ENCODE measurements at regions not wholly inside any gene's neighbourhood (a gene's known extent, or its start where the extent isn't known, plus 50 kb on each side); places are given as distances from the start of the nearest gene placed in this dataset.

GRCh38 chr18:65975536-65975935 is 224.7 kb downstream of the CDH7 start:
- no peak for TF ChIP-seq CTCF (IDR thresholded peaks at IDR 0.05; ENCODE audit: insufficient read depth, low read depth, low read length, missing control alignments)

GRCh38 chr18:65974758-65975157 is 223.9 kb downstream of the CDH7 start:
- no peak for TF ChIP-seq CTCF (IDR thresholded peaks at IDR 0.05; ENCODE audit: insufficient read depth, low read depth, low read length, missing control alignments)
- DNase-seq (ENCODE audit: low read depth) = no peak
- H3K4me3 ChIP-seq (ENCODE audit: low read depth, low read length) = no peak overlapping the region

More at GRCh38 chr18:65975536-65975935, 224.7 kb downstream of the CDH7 start:
- no peak for DNase-seq (ENCODE audit: low read depth)
- no peak overlapping the region for H3K4me3 ChIP-seq (ENCODE audit: low read depth, low read length)

GRCh38 chr18:65968239-65969004 is 217.6 kb downstream of the CDH7 start:
- no peak for DNase-seq (ENCODE audit: low read depth)
- TF ChIP-seq CTCF (IDR thresholded peaks at IDR 0.05; ENCODE audit: insufficient read depth, low read depth, low read length, missing control alignments) = no peak
- no peak overlapping the region for H3K4me3 ChIP-seq (ENCODE audit: low read depth, low read length)

- H3K4me3 ChIP-seq (ENCODE audit: low read depth, low read length) = no peak overlapping the region
- TF ChIP-seq CTCF (IDR thresholded peaks at IDR 0.05; ENCODE audit: insufficient read depth, low read depth, low read length, missing control alignments) = no peak
- DNase-seq (ENCODE audit: low read depth) = no peak
These were observed 204.9 kb downstream of the CDH7 start for GRCh38 chr18:65955747-65956146.

GRCh38 chr18:65954372-65954771 is 203.6 kb downstream of the CDH7 start:
- no peak overlapping the region for H3K4me3 ChIP-seq (ENCODE audit: low read depth, low read length)
- TF ChIP-seq CTCF (IDR thresholded peaks at IDR 0.05; ENCODE audit: insufficient read depth, low read depth, low read length, missing control alignments) = no peak

GRCh38 chr18:65946777-65947176 is 196.0 kb downstream of the CDH7 start:
- no peak for TF ChIP-seq CTCF (IDR thresholded peaks at IDR 0.05; ENCODE audit: insufficient read depth, low read depth, low read length, missing control alignments)
- DNase-seq (ENCODE audit: low read depth) = no peak
- H3K4me3 ChIP-seq (ENCODE audit: low read depth, low read length) = no peak overlapping the region

More at GRCh38 chr18:65954372-65954771, 203.6 kb downstream of the CDH7 start:
- no peak for DNase-seq (ENCODE audit: low read depth)

GRCh38 chr18:65943268-65943667 is 192.5 kb downstream of the CDH7 start:
- TF ChIP-seq CTCF (IDR thresholded peaks at IDR 0.05; ENCODE audit: insufficient read depth, low read depth, low read length, missing control alignments) = no peak

More at GRCh38 chr18:65943268-65943667, 192.5 kb downstream of the CDH7 start:
- H3K4me3 ChIP-seq (ENCODE audit: low read depth, low read length) = no peak overlapping the region
- DNase-seq (ENCODE audit: low read depth) = no peak

All from GM12865 (cell line).